GM13976 (cell line): ENCODE measurements at regions not wholly inside any gene's neighbourhood (a gene's known extent, or its start where the extent isn't known, plus 50 kb on each side); places are given as distances from the start of the nearest gene placed in this dataset.

Experiments used
- DNase-seq: peaks from one replicate; pipeline ENCODE4 v3.0.0; 2012; ENCODE audit warnings: low spot score
- in situ Hi-C: fragments of 300-500 bp; cut with MboI; formaldehyde crosslinking; loops from one replicate; pipeline ENCODE4 v1.12.0; 2022; ENCODE audit warnings: low sequenced_read_pairs, mixed read lengths, inconsistent platforms; ENCODE audit not compliant: unreplicated experiment
- TF ChIP-seq, protein P1 (sequence below): IDR thresholded peaks from 2 replicates; pipeline ENCODE4 v1.5.1; 2012; ENCODE audit warnings: borderline replicate concordance, mild to moderate bottlenecking; ENCODE audit not compliant: insufficient read depth; ENCODE audit errors: extremely low read depth, missing control alignments, control extremely low read depth

GRCh38 chr14:38394064-38394463 is 138.2 kb upstream of the CLEC14A start:
- TF ChIP-seq, protein P1, sequence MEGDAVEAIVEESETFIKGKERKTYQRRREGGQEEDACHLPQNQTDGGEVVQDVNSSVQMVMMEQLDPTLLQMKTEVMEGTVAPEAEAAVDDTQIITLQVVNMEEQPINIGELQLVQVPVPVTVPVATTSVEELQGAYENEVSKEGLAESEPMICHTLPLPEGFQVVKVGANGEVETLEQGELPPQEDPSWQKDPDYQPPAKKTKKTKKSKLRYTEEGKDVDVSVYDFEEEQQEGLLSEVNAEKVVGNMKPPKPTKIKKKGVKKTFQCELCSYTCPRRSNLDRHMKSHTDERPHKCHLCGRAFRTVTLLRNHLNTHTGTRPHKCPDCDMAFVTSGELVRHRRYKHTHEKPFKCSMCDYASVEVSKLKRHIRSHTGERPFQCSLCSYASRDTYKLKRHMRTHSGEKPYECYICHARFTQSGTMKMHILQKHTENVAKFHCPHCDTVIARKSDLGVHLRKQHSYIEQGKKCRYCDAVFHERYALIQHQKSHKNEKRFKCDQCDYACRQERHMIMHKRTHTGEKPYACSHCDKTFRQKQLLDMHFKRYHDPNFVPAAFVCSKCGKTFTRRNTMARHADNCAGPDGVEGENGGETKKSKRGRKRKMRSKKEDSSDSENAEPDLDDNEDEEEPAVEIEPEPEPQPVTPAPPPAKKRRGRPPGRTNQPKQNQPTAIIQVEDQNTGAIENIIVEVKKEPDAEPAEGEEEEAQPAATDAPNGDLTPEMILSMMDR, result no peak
- in situ Hi-C loops, result no loop called here

GRCh38 chr14:38391334-38391733 is 135.4 kb upstream of the CLEC14A start:
- TF ChIP-seq, protein P1, result no peak
- no peak for DNase-seq
- in situ Hi-C loops, result no loop called here

More at GRCh38 chr14:38394064-38394463, 138.2 kb upstream of the CLEC14A start:
- DNase-seq, result no peak

- in situ Hi-C loops, result no loop called here
- TF ChIP-seq, protein P1, result no peak
- no peak for DNase-seq
Observed at GRCh38 chr14:38389681-38390080, 133.8 kb upstream of the CLEC14A start.

- DNase-seq, result no peak
- TF ChIP-seq, protein P1, result no peak
- in situ Hi-C loops, result no loop called here
Observed at GRCh38 chr14:38387821-38388220, 131.9 kb upstream of the CLEC14A start.

DNA sequence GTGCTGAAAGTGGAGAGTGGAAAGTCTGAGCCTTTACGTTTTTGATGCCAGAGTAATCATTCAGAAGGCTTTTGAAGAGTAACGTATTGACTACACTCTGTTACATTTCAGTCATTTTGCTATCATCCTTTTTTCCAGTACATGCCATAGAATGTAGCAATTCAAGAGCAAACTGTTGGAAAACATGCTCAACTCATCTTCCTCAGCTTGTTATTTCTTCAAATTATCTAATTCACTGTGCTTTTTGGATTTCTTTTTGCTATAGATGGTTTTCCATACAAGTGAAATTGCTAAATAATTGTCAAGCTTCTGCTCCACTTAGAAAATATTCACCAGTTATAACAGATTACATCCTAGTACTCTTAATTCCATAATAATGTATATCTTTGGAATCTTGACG is 129.9 kb upstream of the CLEC14A start:
- DNase-seq, result no peak
- TF ChIP-seq, protein P1, result no peak
- in situ Hi-C loops, result no loop called here

- no peak for DNase-seq
- TF ChIP-seq, protein P1, result no peak
- in situ Hi-C loops, result no loop called here
Observed at GRCh38 chr14:38385343-38385742, 129.4 kb upstream of the CLEC14A start.

DNA sequence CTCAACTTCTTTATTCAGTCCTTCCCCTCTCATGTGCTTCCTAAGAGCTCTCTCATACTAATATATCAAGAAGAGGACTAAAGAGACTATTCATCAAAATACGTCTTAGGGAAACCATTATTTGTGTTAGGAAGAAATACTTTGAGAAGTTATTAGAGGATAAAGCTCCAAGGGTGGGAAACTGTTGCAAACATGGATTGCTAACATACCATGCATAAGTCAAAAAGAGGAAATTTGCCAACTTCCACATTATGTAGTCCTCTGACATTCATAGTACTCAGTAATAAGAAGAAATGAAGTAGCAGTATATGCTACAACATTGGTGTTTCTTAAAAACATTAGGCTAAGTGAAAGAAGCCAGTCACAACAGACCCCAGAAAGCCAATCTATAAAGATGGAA is 128.8 kb upstream of the CLEC14A start:
- TF ChIP-seq, protein P1, result no peak
- in situ Hi-C loops, result no loop called here
- DNase-seq, result no peak
